PC-9 (cell line): ENCODE measurements at regions not wholly inside any gene's neighbourhood (a gene's known extent, or its start where the extent isn't known, plus 50 kb on each side); places are given as distances from the start of the nearest gene placed in this dataset.
"Not testable (repeated sequence)": the region's sequence is repeated elsewhere in the genome, so short reads cannot be mapped to it uniquely, and the experiment has no call there.

Experiments
- BruUV-seq: library from RNA; stranded (reverse); fragments of 400-500 nt; replicated peaks from 2 replicates; lab custom pipeline; 2021; lab: Mats Ljungman, UMichigan
- CTCF ChIA-PET: fragments of 300-600 bp; sonication (Branson Sonifier 250); formaldehyde crosslinking; loops from one replicate; lab custom pipeline; 2022; ENCODE audit warnings: antibody characterized with exemption; lab: Charles Lee
- POLR2A ChIA-PET: fragments of 300-600 bp; sonication (Branson Sonifier 250); formaldehyde crosslinking; loops from one replicate; lab custom pipeline; 2022; ENCODE audit warnings: antibody characterized with exemption; ENCODE audit not compliant: unreplicated experiment; lab: Charles Lee
- DNase-seq, 2 experiments: peaks; one replicate each; pipeline versions ENCODE4 v3.0.0 to v3.0.0-alpha.2; 2015 to 2022; ENCODE audit warnings: mixed read lengths in 1 of 2
- H2AFZ ChIP-seq: fragments of 200-600 bp; sonication (generic); 2 replicates; pipeline ENCODE4 v1.8.1; 2017; ENCODE audit warnings: antibody characterized with exemption
- H3F3A ChIP-seq: fragments of 200-600 bp; sonication (generic); 2 replicates; pipeline ENCODE4 v1.8.1; 2017; ENCODE audit warnings: antibody characterized with exemption, mild to moderate bottlenecking, low read depth; ENCODE audit not compliant: insufficient read depth
- H3K27ac ChIP-seq: fragments of 200-600 bp; sonication (generic); 2 replicates; pipeline ENCODE4 v1.6.1; 2016; ENCODE audit warnings: mixed run types
- H3K27me3 ChIP-seq: fragments of 200-600 bp; sonication (generic); 2 replicates; pipeline ENCODE4 v1.6.1; 2016; ENCODE audit warnings: low read depth, mixed run types; ENCODE audit not compliant: insufficient read depth
- H3K36me3 ChIP-seq: fragments of 200-600 bp; sonication (generic); 2 replicates; pipeline ENCODE4 v1.6.1; 2016; ENCODE audit warnings: low read depth, mixed run types
- H3K4me1 ChIP-seq: fragments of 200-600 bp; sonication (generic); replicated peaks from 2 replicates; pipeline ENCODE4 v1.6.1; 2016; ENCODE audit warnings: mixed run types; ENCODE audit not compliant: insufficient read depth
- H3K4me2 ChIP-seq: fragments of 200-600 bp; sonication (generic); 2 replicates; pipeline ENCODE4 v1.6.1; 2017; ENCODE audit warnings: mixed run types
- H3K4me3 ChIP-seq: fragments of 200-600 bp; sonication (generic); 2 replicates; pipeline ENCODE4 v1.6.1; 2016; ENCODE audit warnings: mixed run types
- H3K79me2 ChIP-seq: fragments of 200-600 bp; sonication (generic); 2 replicates; pipeline ENCODE4 v1.6.1; 2017; ENCODE audit warnings: low read depth, mixed run types
- H3K9me2 ChIP-seq: fragments of 200-600 bp; sonication (generic); 2 replicates; pipeline ENCODE4 v1.8.1; 2017; ENCODE audit warnings: mild to moderate bottlenecking; ENCODE audit not compliant: insufficient read depth
- H3K9me3 ChIP-seq: fragments of 200-600 bp; sonication (generic); 2 replicates; pipeline ENCODE4 v1.8.1; 2016; ENCODE audit warnings: low read depth; ENCODE audit not compliant: insufficient read depth
- H4K20me1 ChIP-seq: fragments of 200-600 bp; sonication (generic); 2 replicates; pipeline ENCODE4 v1.8.1; 2017; ENCODE audit not compliant: insufficient read depth
- CTCF ChIP-seq: fragments of 200-600 bp; sonication (generic); conservative IDR thresholded peaks from 2 replicates; pipeline ENCODE4 v1.6.1; 2017; ENCODE audit warnings: mixed run types, antibody characterized with exemption, mild to moderate bottlenecking, moderate library complexity
- EZH2 ChIP-seq: fragments of 200-600 bp; sonication (generic); IDR thresholded peaks from 2 replicates; pipeline ENCODE4 v1.8.0; 2017; ENCODE audit warnings: antibody characterized with exemption, low read depth
- intact Hi-C: fragments of 100-400 bp; cut with micrococcal nuclease; formaldehyde crosslinking; loops from one replicate; pipeline ENCODE4 v1.10.0; 2022; ENCODE audit not compliant: unreplicated experiment

GRCh38 chr9:91017245-91017644 is 215.6 kb downstream of the SYK start:
- no peak for TF ChIP-seq CTCF
- TF ChIP-seq EZH2 = no peak
- ChIA-PET CTCF (no interaction called here), POLR2A (no interaction called here)
- Histone ChIP-seq H3K79me2 (no peaks in the 10 kb centered on the region), H3F3A (no peaks in the 10 kb centered on the region), H3K4me2 (no peak overlapping the region), H2AFZ (no peak overlapping the region), H3K9me2 (no peaks in the 10 kb centered on the region; the same call in 1 of the 2 replicates), H3K27ac (no peak overlapping the region), H3K36me3 (no peaks in the 10 kb centered on the region), H3K27me3 (no peaks in the 10 kb centered on the region), H3K9me3 (no peaks in the 10 kb centered on the region), H3K4me3 (no peak overlapping the region), H4K20me1 (no peaks in the 10 kb centered on the region), H3K4me1 (no peaks in the 10 kb centered on the region)
- no TSS peak for BruUV-seq
- DNase-seq = no peak
- intact Hi-C loops = no loop called here

GRCh38 chr9:91019871-91020270 is 218.3 kb downstream of the SYK start:
- H3K27ac ChIP-seq, H3K79me2 ChIP-seq, H3K4me3 ChIP-seq, H3K36me3 ChIP-seq, CTCF ChIA-PET, H3K27me3 ChIP-seq, H3K9me3 ChIP-seq, H3K4me1 ChIP-seq, POLR2A ChIA-PET, intact Hi-C loops, DNase-seq, H3K4me2 ChIP-seq, H2AFZ ChIP-seq, BruUV-seq, H3F3A ChIP-seq, H4K20me1 ChIP-seq, H3K9me2 ChIP-seq: not testable (repeated sequence)

DNA sequence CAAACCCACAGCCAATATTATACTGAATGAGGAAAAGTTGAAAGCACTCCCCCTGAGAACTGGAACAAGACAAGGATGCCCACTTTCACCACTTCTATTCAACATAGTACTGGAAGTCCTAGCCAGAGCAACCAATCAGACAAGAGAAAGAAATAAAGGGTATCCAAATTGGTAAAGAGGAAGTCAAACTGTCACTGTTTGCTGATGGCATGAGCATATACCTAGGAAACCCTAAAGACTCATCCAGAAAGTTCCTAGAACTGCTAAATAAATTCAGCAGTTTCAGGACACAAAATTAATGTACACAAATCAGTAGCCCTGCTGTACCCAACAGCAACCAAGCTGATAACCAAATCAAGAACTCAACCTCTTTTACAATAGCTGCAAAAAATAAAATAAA is 220.0 kb downstream of the SYK start:
- H3K4me3 ChIP-seq, H2AFZ ChIP-seq, BruUV-seq, CTCF ChIA-PET, H3K9me3 ChIP-seq, DNase-seq, H3K9me2 ChIP-seq, H3F3A ChIP-seq, H3K79me2 ChIP-seq, intact Hi-C loops, H3K27ac ChIP-seq, H4K20me1 ChIP-seq, H3K4me1 ChIP-seq, H3K4me2 ChIP-seq, H3K27me3 ChIP-seq, H3K36me3 ChIP-seq, POLR2A ChIA-PET: not testable (repeated sequence)

GRCh38 chr9:91023741-91024140 is 222.1 kb downstream of the SYK start:
- no peak for TF ChIP-seq EZH2
- no peak for TF ChIP-seq CTCF
- CTCF ChIA-PET = no interaction called here
- no peaks in the 10 kb centered on the region for H4K20me1 ChIP-seq
- intact Hi-C loops = no loop called here
- H3K9me3 ChIP-seq = no peaks in the 10 kb centered on the region
- H3K4me2 ChIP-seq = no peak overlapping the region
- no peak overlapping the region for H3K27ac ChIP-seq
- DNase-seq = no peak
- no peaks in the 10 kb centered on the region for H3K9me2 ChIP-seq
- H3F3A ChIP-seq = no peaks in the 10 kb centered on the region
- H3K27me3 ChIP-seq = no peaks in the 10 kb centered on the region
- no peaks in the 10 kb centered on the region for H3K36me3 ChIP-seq
- H2AFZ ChIP-seq = no peak overlapping the region
- H3K4me1 ChIP-seq = no peaks in the 10 kb centered on the region
- POLR2A ChIA-PET = no interaction called here
- BruUV-seq = no TSS peak
- H3K4me3 ChIP-seq = no peak overlapping the region
- H3K79me2 ChIP-seq = no peaks in the 10 kb centered on the region
